ENCODE measurements at regions not wholly inside any gene's neighbourhood (a gene's known extent, or its start where the extent isn't known, plus 50 kb on each side); places are given as distances from the start of the nearest gene placed in this dataset.

GRCh38 chr11:80330264-80330663 is 889.4 kb upstream of the TENM4 start:
- peak; percentile 82 for DNase-seq
- in situ Hi-C loops (cut with HindIII; ENCODE audit: low pct_ligation_motif_present, low sequenced_read_pairs), result no loop called here
- H3K27me3 ChIP-seq (replicated peaks), result no peaks in the 10 kb centered on the region
- TF ChIP-seq, protein P1, sequence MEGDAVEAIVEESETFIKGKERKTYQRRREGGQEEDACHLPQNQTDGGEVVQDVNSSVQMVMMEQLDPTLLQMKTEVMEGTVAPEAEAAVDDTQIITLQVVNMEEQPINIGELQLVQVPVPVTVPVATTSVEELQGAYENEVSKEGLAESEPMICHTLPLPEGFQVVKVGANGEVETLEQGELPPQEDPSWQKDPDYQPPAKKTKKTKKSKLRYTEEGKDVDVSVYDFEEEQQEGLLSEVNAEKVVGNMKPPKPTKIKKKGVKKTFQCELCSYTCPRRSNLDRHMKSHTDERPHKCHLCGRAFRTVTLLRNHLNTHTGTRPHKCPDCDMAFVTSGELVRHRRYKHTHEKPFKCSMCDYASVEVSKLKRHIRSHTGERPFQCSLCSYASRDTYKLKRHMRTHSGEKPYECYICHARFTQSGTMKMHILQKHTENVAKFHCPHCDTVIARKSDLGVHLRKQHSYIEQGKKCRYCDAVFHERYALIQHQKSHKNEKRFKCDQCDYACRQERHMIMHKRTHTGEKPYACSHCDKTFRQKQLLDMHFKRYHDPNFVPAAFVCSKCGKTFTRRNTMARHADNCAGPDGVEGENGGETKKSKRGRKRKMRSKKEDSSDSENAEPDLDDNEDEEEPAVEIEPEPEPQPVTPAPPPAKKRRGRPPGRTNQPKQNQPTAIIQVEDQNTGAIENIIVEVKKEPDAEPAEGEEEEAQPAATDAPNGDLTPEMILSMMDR (IDR thresholded peaks at IDR 0.05; ENCODE audit: low read depth, low read length, missing control alignments), result no peak
- H3K36me3 ChIP-seq (replicated peaks), result no peaks in the 10 kb centered on the region
- no peak overlapping the region for H3K27ac ChIP-seq
- no peak overlapping the region for H3K4me3 ChIP-seq (ENCODE audit: low read depth, low read length)

DNA sequence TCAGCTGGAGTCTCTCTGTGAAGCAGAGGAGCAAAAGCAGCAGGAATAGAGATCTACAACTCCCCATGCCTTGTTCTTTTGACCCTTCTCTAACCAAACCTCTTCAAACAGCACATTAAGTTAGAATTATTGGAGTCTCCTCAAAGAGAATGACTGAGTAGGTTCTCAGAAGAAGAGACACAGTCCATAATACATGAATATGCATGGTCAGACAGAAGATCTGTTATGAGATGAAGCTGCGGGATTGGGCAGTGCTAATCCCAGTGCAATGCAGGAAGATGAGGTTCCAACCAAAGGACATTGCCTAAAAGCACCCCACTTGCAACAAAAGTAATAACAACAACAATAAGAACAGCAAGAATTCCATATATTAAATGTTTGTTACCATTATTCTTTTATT is 887.9 kb upstream of the TENM4 start:
- TF ChIP-seq, protein P1 (IDR thresholded peaks at IDR 0.05; ENCODE audit: low read depth, low read length, missing control alignments), result no peak
- Histone ChIP-seq H3K27me3 (replicated peaks) (no peaks in the 10 kb centered on the region), H3K36me3 (replicated peaks) (no peaks in the 10 kb centered on the region), H3K27ac (no peak overlapping the region), H3K4me3 (ENCODE audit: low read depth, low read length) (no peak overlapping the region)
- DNase-seq, result no peak
- in situ Hi-C loops (cut with HindIII; ENCODE audit: low pct_ligation_motif_present, low sequenced_read_pairs), result no loop called here

- H3K27ac ChIP-seq, result no peak overlapping the region
Measured at GRCh38 chr11:80327956-80328614, 887.3 kb upstream of the TENM4 start.

DNA sequence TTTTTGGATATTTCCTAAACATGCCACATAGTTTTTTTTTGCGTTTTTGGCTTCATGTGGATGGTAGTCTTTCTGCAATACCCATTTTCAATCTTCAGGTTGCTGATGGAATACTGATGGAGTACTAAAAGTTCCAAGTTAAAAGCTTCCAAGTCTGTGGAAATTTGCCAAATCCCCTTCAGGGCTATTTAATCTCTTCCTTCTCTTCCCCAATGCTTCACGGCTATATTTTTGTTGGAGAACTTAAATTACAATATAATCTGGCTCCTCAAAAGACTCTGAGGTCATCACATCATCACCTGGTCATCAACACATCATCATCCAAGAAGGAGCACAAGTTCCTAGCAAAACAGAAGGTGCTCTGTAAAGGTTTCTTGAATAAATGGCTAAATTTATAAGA is 881.0 kb upstream of the TENM4 start:
- TF ChIP-seq, protein P1 (IDR thresholded peaks at IDR 0.05; ENCODE audit: low read depth, low read length, missing control alignments), result no peak
- no peak overlapping the region for H3K4me3 ChIP-seq (ENCODE audit: low read depth, low read length)
- no peaks in the 10 kb centered on the region for H3K27me3 ChIP-seq (replicated peaks)
- DNase-seq, result no peak
- no peak overlapping the region for H3K27ac ChIP-seq
- in situ Hi-C loops (cut with HindIII; ENCODE audit: low pct_ligation_motif_present, low sequenced_read_pairs), result no loop called here
- H3K36me3 ChIP-seq (replicated peaks), result no peaks in the 10 kb centered on the region

More at GRCh38 chr11:80327956-80328614, 887.3 kb upstream of the TENM4 start:
- in situ Hi-C loops (cut with HindIII; ENCODE audit: low pct_ligation_motif_present, low sequenced_read_pairs), result no loop called here
- Histone ChIP-seq H3K4me3 (ENCODE audit: low read depth, low read length) (no peak overlapping the region), H3K27me3 (replicated peaks) (no peaks in the 10 kb centered on the region), H3K36me3 (replicated peaks) (no peaks in the 10 kb centered on the region)
- DNase-seq, result no peak
- TF ChIP-seq, protein P1 (IDR thresholded peaks at IDR 0.05; ENCODE audit: low read depth, low read length, missing control alignments), result no peak

GRCh38 chr11:80320765-80321164 is 879.9 kb upstream of the TENM4 start:
- Histone ChIP-seq H3K27me3 (replicated peaks) (no peaks in the 10 kb centered on the region), H3K4me3 (ENCODE audit: low read depth, low read length) (no peak overlapping the region), H3K27ac (no peak overlapping the region), H3K36me3 (replicated peaks) (no peaks in the 10 kb centered on the region)
- TF ChIP-seq, protein P1 (IDR thresholded peaks at IDR 0.05; ENCODE audit: low read depth, low read length, missing control alignments), result peak; percentile 60
- no peak for DNase-seq
- in situ Hi-C loops (cut with HindIII; ENCODE audit: low pct_ligation_motif_present, low sequenced_read_pairs), result no loop called here

DNA sequence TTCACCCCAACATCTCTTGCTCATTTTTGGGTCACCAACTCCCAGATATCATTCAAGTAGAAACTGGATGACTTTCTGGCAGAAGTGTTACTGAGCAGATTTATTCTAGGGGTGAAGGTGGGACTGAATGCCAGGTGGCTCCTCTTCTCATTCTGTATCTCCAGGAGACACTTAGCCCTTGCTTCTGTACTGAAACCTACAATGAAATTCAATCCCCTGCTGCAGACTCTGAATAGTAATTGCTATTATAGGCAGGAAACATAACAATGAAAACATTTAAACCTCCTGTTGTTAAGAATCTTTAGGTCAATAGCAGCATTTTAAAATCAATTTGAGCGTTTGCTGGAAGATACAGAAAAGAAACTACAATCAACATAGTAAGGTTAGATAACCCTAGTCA is 879.4 kb upstream of the TENM4 start:
- Histone ChIP-seq H3K36me3 (replicated peaks) (no peaks in the 10 kb centered on the region), H3K27ac (no peak overlapping the region), H3K27me3 (replicated peaks) (no peaks in the 10 kb centered on the region), H3K4me3 (ENCODE audit: low read depth, low read length) (no peak overlapping the region)
- TF ChIP-seq, protein P1 (IDR thresholded peaks at IDR 0.05; ENCODE audit: low read depth, low read length, missing control alignments), result no peak
- DNase-seq, result no peak
- in situ Hi-C loops (cut with HindIII; ENCODE audit: low pct_ligation_motif_present, low sequenced_read_pairs), result no loop called here

Measured in brain microvascular endothelial cell (primary cell).